Stimulated activated naive CD8-positive, alpha-beta T cell treated with anti-CD3 and anti-CD28 coated beads, Interleukin-15, Interleukin-2, amounts not matched to agents 100 ng/mL and 50 ng/mL, for 24 hours (primary cell): ENCODE measurements at regions not wholly inside any gene's neighbourhood (a gene's known extent, or its start where the extent isn't known, plus 50 kb on each side); places are given as distances from the start of the nearest gene placed in this dataset.

Experiments used
- H3K27ac Mint-ChIP-seq: one replicate; pipeline ENCODE4 v1.8.0; 2021; ENCODE audit warnings: mild to moderate bottlenecking, mixed read lengths
- H3K27me3 Mint-ChIP-seq: one replicate; pipeline ENCODE4 v1.8.0; 2021; ENCODE audit warnings: mixed read lengths
- H3K36me3 Mint-ChIP-seq: one replicate; pipeline ENCODE4 v1.8.0; 2021; ENCODE audit warnings: low read depth, mixed read lengths
- H3K4me1 Mint-ChIP-seq: one replicate; pipeline ENCODE4 v1.8.0; 2021; ENCODE audit warnings: low read depth, mixed read lengths
- H3K4me3 Mint-ChIP-seq: one replicate; pipeline ENCODE4 v1.8.0; 2021; ENCODE audit warnings: mild to moderate bottlenecking, mixed read lengths
- H3K9me3 Mint-ChIP-seq: one replicate; pipeline ENCODE4 v1.8.0; 2021; ENCODE audit warnings: mixed read lengths

GRCh38 chr11:79896258-79896657 is 455.4 kb upstream of the TENM4 start:
- Mint-ChIP-seq H3K27ac (no peak overlapping the region), H3K36me3 (no peaks in the 10 kb centered on the region), H3K27me3 (no peaks in the 10 kb centered on the region), H3K4me1 (no peaks in the 10 kb centered on the region), H3K9me3 (no peaks in the 10 kb centered on the region), H3K4me3 (no peak overlapping the region)

- no peaks in the 10 kb centered on the region for H3K27me3 Mint-ChIP-seq
- no peak overlapping the region for H3K27ac Mint-ChIP-seq
- no peak overlapping the region for H3K4me3 Mint-ChIP-seq
- H3K36me3 Mint-ChIP-seq = no peaks in the 10 kb centered on the region
- H3K4me1 Mint-ChIP-seq = no peaks in the 10 kb centered on the region
- no peaks in the 10 kb centered on the region for H3K9me3 Mint-ChIP-seq
Observed at GRCh38 chr11:79894111-79894510, 453.3 kb upstream of the TENM4 start.

- Mint-ChIP-seq H3K27ac (no peak overlapping the region), H3K9me3 (no peaks in the 10 kb centered on the region), H3K4me3 (no peak overlapping the region), H3K36me3 (no peaks in the 10 kb centered on the region), H3K27me3 (no peaks in the 10 kb centered on the region), H3K4me1 (no peaks in the 10 kb centered on the region)
Observed at GRCh38 chr11:79890272-79890671, 449.4 kb upstream of the TENM4 start.

- Mint-ChIP-seq H3K27me3 (no peaks in the 10 kb centered on the region), H3K36me3 (no peaks in the 10 kb centered on the region), H3K4me3 (no peak overlapping the region), H3K9me3 (peaks cover 19% of the 10 kb centered on the region), H3K27ac (no peak overlapping the region), H3K4me1 (no peaks in the 10 kb centered on the region)
Observed at GRCh38 chr11:79864882-79865281, 424.1 kb upstream of the TENM4 start.

- no peak overlapping the region for H3K27ac Mint-ChIP-seq
- H3K4me3 Mint-ChIP-seq = no peak overlapping the region
- no peaks in the 10 kb centered on the region for H3K36me3 Mint-ChIP-seq
- no peaks in the 10 kb centered on the region for H3K27me3 Mint-ChIP-seq
- peaks cover 15% of the 10 kb centered on the region for H3K9me3 Mint-ChIP-seq
- no peaks in the 10 kb centered on the region for H3K4me1 Mint-ChIP-seq
Observed at GRCh38 chr11:79860336-79860735, 419.5 kb upstream of the TENM4 start.

- no peaks in the 10 kb centered on the region for H3K36me3 Mint-ChIP-seq
- H3K4me1 Mint-ChIP-seq = no peaks in the 10 kb centered on the region
- no peak overlapping the region for H3K4me3 Mint-ChIP-seq
- H3K27ac Mint-ChIP-seq = no peak overlapping the region
- H3K9me3 Mint-ChIP-seq = peaks cover 15% of the 10 kb centered on the region
- no peaks in the 10 kb centered on the region for H3K27me3 Mint-ChIP-seq
Observed at GRCh38 chr11:79857377-79858214, 416.8 kb upstream of the TENM4 start.

- no peaks in the 10 kb centered on the region for H3K27me3 Mint-ChIP-seq
- H3K4me3 Mint-ChIP-seq = no peak overlapping the region
- H3K9me3 Mint-ChIP-seq = peaks cover 4% of the 10 kb centered on the region
- H3K36me3 Mint-ChIP-seq = no peaks in the 10 kb centered on the region
- H3K4me1 Mint-ChIP-seq = no peaks in the 10 kb centered on the region
- no peak overlapping the region for H3K27ac Mint-ChIP-seq
Observed at GRCh38 chr11:79852176-79852575, 411.3 kb upstream of the TENM4 start.

- peaks cover 6% of the 10 kb centered on the region for H3K9me3 Mint-ChIP-seq
- H3K36me3 Mint-ChIP-seq = no peaks in the 10 kb centered on the region
- no peaks in the 10 kb centered on the region for H3K4me1 Mint-ChIP-seq
- H3K27me3 Mint-ChIP-seq = no peaks in the 10 kb centered on the region
- H3K27ac Mint-ChIP-seq = no peak overlapping the region
- H3K4me3 Mint-ChIP-seq = no peak overlapping the region
Observed at GRCh38 chr11:79845002-79845709, 404.3 kb upstream of the TENM4 start.

GRCh38 chr11:79834015-79834414 is 393.2 kb upstream of the TENM4 start:
- H3K4me3 Mint-ChIP-seq = no peak overlapping the region
- no peak overlapping the region for H3K27ac Mint-ChIP-seq
- H3K27me3 Mint-ChIP-seq = no peaks in the 10 kb centered on the region
- H3K4me1 Mint-ChIP-seq = no peaks in the 10 kb centered on the region
- H3K36me3 Mint-ChIP-seq = no peaks in the 10 kb centered on the region
- H3K9me3 Mint-ChIP-seq = peaks cover 8% of the 10 kb centered on the region

- no peaks in the 10 kb centered on the region for H3K4me1 Mint-ChIP-seq
- H3K27ac Mint-ChIP-seq = no peak overlapping the region
- no peaks in the 10 kb centered on the region for H3K36me3 Mint-ChIP-seq
- H3K9me3 Mint-ChIP-seq = peaks cover 9% of the 10 kb centered on the region
- H3K4me3 Mint-ChIP-seq = no peak overlapping the region
- no peaks in the 10 kb centered on the region for H3K27me3 Mint-ChIP-seq
Observed at GRCh38 chr11:79830446-79830845, 389.6 kb upstream of the TENM4 start.

GRCh38 chr11:79829891-79830290 is 389.1 kb upstream of the TENM4 start:
- no peak overlapping the region for H3K27ac Mint-ChIP-seq
- no peaks in the 10 kb centered on the region for H3K4me1 Mint-ChIP-seq

GRCh38 chr11:79822766-79823165 is 381.9 kb upstream of the TENM4 start:
- no peaks in the 10 kb centered on the region for H3K27me3 Mint-ChIP-seq
- H3K36me3 Mint-ChIP-seq = no peaks in the 10 kb centered on the region
- no peak overlapping the region for H3K27ac Mint-ChIP-seq
- H3K9me3 Mint-ChIP-seq = peaks cover 9% of the 10 kb centered on the region
- no peaks in the 10 kb centered on the region for H3K4me1 Mint-ChIP-seq
- no peak overlapping the region for H3K4me3 Mint-ChIP-seq

More at GRCh38 chr11:79829891-79830290, 389.1 kb upstream of the TENM4 start:
- Mint-ChIP-seq H3K27me3 (no peaks in the 10 kb centered on the region), H3K9me3 (peaks cover 5% of the 10 kb centered on the region), H3K4me3 (no peak overlapping the region), H3K36me3 (no peaks in the 10 kb centered on the region)

- H3K27me3 Mint-ChIP-seq = no peaks in the 10 kb centered on the region
- H3K4me1 Mint-ChIP-seq = no peaks in the 10 kb centered on the region
- peaks cover 14% of the 10 kb centered on the region for H3K9me3 Mint-ChIP-seq
- H3K36me3 Mint-ChIP-seq = no peaks in the 10 kb centered on the region
- H3K27ac Mint-ChIP-seq = no peak overlapping the region
- no peak overlapping the region for H3K4me3 Mint-ChIP-seq
Observed at GRCh38 chr11:79813551-79813950, 372.7 kb upstream of the TENM4 start.

GRCh38 chr11:79809487-79809886 is 368.7 kb upstream of the TENM4 start:
- Mint-ChIP-seq H3K4me3 (no peak overlapping the region), H3K27me3 (no peaks in the 10 kb centered on the region), H3K36me3 (no peaks in the 10 kb centered on the region), H3K27ac (no peak overlapping the region), H3K4me1 (no peaks in the 10 kb centered on the region), H3K9me3 (peaks cover 6% of the 10 kb centered on the region)

GRCh38 chr11:79807506-79807905 is 366.7 kb upstream of the TENM4 start:
- H3K27me3 Mint-ChIP-seq = no peaks in the 10 kb centered on the region
- H3K36me3 Mint-ChIP-seq = no peaks in the 10 kb centered on the region
- H3K9me3 Mint-ChIP-seq = peaks cover 6% of the 10 kb centered on the region
- H3K4me3 Mint-ChIP-seq = no peak overlapping the region
- H3K27ac Mint-ChIP-seq = no peak overlapping the region
- no peaks in the 10 kb centered on the region for H3K4me1 Mint-ChIP-seq
